Stimulated activated effector memory CD8-positive, alpha-beta T cell treated with anti-CD3 and anti-CD28 coated beads, Interleukin-12 subunit alpha, Interleukin-12 subunit beta, amount 100 ng/mL, for 72 hours (primary cell): ENCODE measurements at regions not wholly inside any gene's neighbourhood (a gene's known extent, or its start where the extent isn't known, plus 50 kb on each side); places are given as distances from the start of the nearest gene placed in this dataset.

Experiments
- ATAC-seq: fragments of 150-1000 bp; cut with Tn5 transposase; 2 replicates; pipeline ENCODE4 v1.10.0; 2021
- DNase-seq, 2 donors: peaks; one replicate each; pipeline ENCODE4 v3.0.0; 2021 to 2022; ENCODE audit warnings: low spot score in 2 of 2
- H3K27ac Mint-ChIP-seq: one replicate; pipeline ENCODE4 v1.8.0; 2022; ENCODE audit warnings: mild to moderate bottlenecking, mixed read lengths
- H3K36me3 Mint-ChIP-seq: one replicate; pipeline ENCODE4 v1.8.0; 2022; ENCODE audit warnings: mild to moderate bottlenecking, mixed read lengths
- H3K4me1 Mint-ChIP-seq: one replicate; pipeline ENCODE4 v1.8.0; 2022; ENCODE audit warnings: mixed read lengths
- H3K4me3 Mint-ChIP-seq: one replicate; pipeline ENCODE4 v1.8.0; 2022; ENCODE audit warnings: mild to moderate bottlenecking, mixed read lengths
- H3K9me3 Mint-ChIP-seq: one replicate; pipeline ENCODE4 v1.8.0; 2022; ENCODE audit warnings: mixed read lengths

DNA sequence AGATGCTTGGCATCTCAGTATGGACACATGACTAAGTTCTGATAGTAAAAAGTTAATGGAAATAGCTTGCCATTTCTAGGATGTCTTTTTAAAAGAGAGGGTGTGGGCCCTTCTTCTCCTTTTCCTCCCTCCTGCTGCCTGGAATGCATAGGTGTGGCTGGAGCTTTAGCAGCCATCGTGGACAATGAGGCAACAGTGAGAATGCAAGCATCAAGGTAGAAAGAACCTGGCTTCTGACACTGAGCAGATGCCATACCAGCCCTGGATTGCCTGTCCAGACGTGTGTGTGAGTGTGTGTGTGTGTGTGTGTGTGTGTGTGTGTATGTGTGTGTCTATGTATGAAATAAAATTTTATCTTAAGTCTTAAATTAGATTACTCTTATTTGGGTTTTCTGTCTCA is 660.1 kb downstream of the XIRP2 start:
- peaks cover 6% of the 10 kb centered on the region for H3K9me3 Mint-ChIP-seq
- ATAC-seq, result no peak
- DNase-seq, result no peak
- no peak overlapping the region for H3K27ac Mint-ChIP-seq
- no peaks in the 10 kb centered on the region for H3K4me1 Mint-ChIP-seq
- no peaks in the 10 kb centered on the region for H3K36me3 Mint-ChIP-seq
- H3K4me3 Mint-ChIP-seq, result no peak overlapping the region

DNA sequence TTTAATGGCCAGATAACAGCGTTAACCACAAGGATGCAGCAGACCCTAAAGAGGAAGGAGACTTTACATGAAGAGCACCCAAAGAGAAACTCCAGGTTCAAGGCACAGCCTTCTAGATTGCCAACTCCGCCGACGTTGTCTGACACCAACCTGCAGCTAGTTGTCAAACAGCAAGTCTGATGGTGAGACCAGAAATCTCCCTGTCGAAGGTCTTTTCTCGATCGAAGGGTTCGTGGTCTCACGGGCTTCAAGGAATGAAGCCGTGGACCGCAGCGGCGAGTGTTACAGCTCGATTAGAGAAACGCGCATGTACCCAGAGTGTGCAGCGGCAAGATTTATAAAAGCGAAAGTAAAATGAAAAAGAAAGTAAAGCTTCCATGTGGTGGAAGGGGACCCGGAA is 656.3 kb downstream of the XIRP2 start:
- no peak overlapping the region for H3K4me3 Mint-ChIP-seq
- H3K27ac Mint-ChIP-seq, result no peak overlapping the region
- H3K36me3 Mint-ChIP-seq, result no peaks in the 10 kb centered on the region
- no peaks in the 10 kb centered on the region for H3K4me1 Mint-ChIP-seq
- ATAC-seq (no peak), DNase-seq (no peak)
- H3K9me3 Mint-ChIP-seq, result peaks cover 3% of the 10 kb centered on the region

- ATAC-seq (no peak), DNase-seq (no peak)
- Mint-ChIP-seq H3K4me1 (no peaks in the 10 kb centered on the region), H3K4me3 (no peak overlapping the region), H3K9me3 (peaks cover 3% of the 10 kb centered on the region), H3K36me3 (no peaks in the 10 kb centered on the region), H3K27ac (no peak overlapping the region)
Observed at GRCh38 chr2:167543721-167544120, 655.4 kb downstream of the XIRP2 start.

DNA sequence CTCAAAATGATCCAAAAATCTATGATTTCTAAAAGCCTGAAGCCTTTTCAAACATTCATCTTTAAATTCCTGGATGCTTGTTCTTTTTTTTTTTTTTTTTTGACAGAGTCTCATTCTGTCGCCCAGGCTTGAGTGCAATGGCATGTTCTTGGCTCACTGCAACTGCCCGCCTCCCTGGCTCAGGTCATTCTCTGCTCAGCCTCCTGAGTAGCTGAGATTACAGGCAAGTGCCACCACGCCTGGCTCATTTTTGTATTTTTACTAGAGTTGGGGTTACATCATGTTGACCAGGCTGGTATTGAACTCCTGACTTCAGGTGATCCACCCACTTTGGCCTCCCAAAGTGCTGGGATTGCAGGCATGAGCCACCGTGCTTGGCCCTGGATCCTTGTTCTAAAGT is 649.5 kb downstream of the XIRP2 start:
- H3K4me1 Mint-ChIP-seq, result no peaks in the 10 kb centered on the region
- ATAC-seq, result no peak
- H3K9me3 Mint-ChIP-seq, result peaks cover 3% of the 10 kb centered on the region
- no peak overlapping the region for H3K27ac Mint-ChIP-seq
- no peak for DNase-seq
- no peak overlapping the region for H3K4me3 Mint-ChIP-seq
- H3K36me3 Mint-ChIP-seq, result no peaks in the 10 kb centered on the region

- no peak for ATAC-seq
- H3K9me3 Mint-ChIP-seq, result peaks cover 6% of the 10 kb centered on the region
- no peak overlapping the region for H3K27ac Mint-ChIP-seq
- DNase-seq, result no peak
- no peaks in the 10 kb centered on the region for H3K4me1 Mint-ChIP-seq
- no peak overlapping the region for H3K4me3 Mint-ChIP-seq
- H3K36me3 Mint-ChIP-seq, result no peaks in the 10 kb centered on the region
Observed at GRCh38 chr2:167534443-167534842, 646.2 kb downstream of the XIRP2 start.

GRCh38 chr2:167524786-167525185 is 636.5 kb downstream of the XIRP2 start:
- Mint-ChIP-seq H3K4me3 (no peak overlapping the region), H3K9me3 (peaks cover 4% of the 10 kb centered on the region)
- no peak for DNase-seq

DNA sequence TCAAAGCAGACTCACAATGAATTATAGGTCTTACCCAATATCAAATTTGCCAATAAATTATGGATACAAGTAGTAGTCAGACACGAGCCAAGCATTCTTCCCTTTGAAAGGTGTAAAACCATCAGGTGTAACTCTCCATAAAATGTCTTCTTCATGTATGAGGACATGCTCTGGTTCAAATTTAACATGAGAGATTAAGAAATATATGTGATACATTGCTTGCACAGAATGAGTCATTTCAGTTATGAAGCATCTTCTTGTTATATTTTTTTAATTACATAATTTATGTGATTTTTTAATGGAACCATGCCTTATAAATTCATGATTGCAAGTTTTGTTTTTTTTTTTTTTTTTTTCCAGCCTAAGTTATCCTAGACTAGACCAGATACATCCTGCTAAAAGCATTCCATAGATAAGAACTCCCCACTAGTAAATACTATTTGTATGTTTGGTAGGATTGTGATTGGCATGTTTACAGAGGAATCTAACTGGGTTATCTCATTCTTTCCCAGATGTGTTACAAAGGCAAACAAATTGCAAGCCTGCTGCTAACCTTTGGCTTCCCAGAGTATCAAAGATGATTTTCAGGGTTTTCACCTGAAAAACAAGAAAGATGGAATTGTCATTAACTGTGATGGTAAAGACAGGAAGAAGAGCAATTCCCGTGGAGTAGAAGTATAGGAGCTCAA is 621.9 kb downstream of the XIRP2 start:
- Mint-ChIP-seq H3K27ac (no peak overlapping the region), H3K4me3 (no peak overlapping the region), H3K4me1 (no peaks in the 10 kb centered on the region), H3K36me3 (no peaks in the 10 kb centered on the region), H3K9me3 (peaks cover 6% of the 10 kb centered on the region)
- no peak for DNase-seq
- ATAC-seq, result no peak

More at GRCh38 chr2:167524786-167525185, 636.5 kb downstream of the XIRP2 start:
- Mint-ChIP-seq H3K4me1 (no peaks in the 10 kb centered on the region), H3K27ac (no peak overlapping the region), H3K36me3 (no peaks in the 10 kb centered on the region)
- ATAC-seq, result no peak

DNA sequence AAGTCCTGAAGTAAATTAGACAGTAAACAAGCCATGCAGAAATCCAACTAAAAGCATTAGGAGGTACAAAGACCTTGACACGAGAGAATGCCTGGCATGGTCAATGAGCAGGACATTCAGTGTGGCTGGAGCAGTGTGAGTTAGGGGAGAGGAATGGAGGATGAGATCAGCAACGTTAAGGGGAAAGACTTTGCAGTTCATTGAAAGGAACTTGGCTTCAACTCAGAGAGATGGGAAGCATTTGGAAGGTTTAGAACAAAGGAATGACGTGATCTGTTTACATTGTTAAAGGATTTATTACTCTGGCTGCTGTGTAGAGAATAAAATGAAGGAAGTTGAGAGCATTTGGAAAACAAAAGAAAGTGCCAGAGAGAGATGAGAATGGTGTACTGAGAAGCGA is 621.3 kb downstream of the XIRP2 start:
- peaks cover 6% of the 10 kb centered on the region for H3K9me3 Mint-ChIP-seq
- H3K27ac Mint-ChIP-seq, result no peak overlapping the region
- no peak overlapping the region for H3K4me3 Mint-ChIP-seq
- no peaks in the 10 kb centered on the region for H3K36me3 Mint-ChIP-seq
- ATAC-seq, result no peak
- H3K4me1 Mint-ChIP-seq, result no peaks in the 10 kb centered on the region
- DNase-seq, result no peak

GRCh38 chr2:167508709-167509108 is 620.4 kb downstream of the XIRP2 start:
- DNase-seq (no peak), ATAC-seq (no peak)
- no peak overlapping the region for H3K4me3 Mint-ChIP-seq
- no peak overlapping the region for H3K27ac Mint-ChIP-seq
- H3K4me1 Mint-ChIP-seq, result no peaks in the 10 kb centered on the region
- peaks cover 6% of the 10 kb centered on the region for H3K9me3 Mint-ChIP-seq
- no peaks in the 10 kb centered on the region for H3K36me3 Mint-ChIP-seq

- Mint-ChIP-seq H3K4me3 (no peak overlapping the region), H3K27ac (no peak overlapping the region), H3K36me3 (no peaks in the 10 kb centered on the region), H3K4me1 (no peaks in the 10 kb centered on the region), H3K9me3 (peaks cover 8% of the 10 kb centered on the region)
- ATAC-seq, result no peak
- DNase-seq, result no peak
Observed at GRCh38 chr2:167506395-167506794, 618.1 kb downstream of the XIRP2 start.

GRCh38 chr2:167504695-167505094 is 616.4 kb downstream of the XIRP2 start:
- Mint-ChIP-seq H3K36me3 (no peaks in the 10 kb centered on the region), H3K27ac (no peak overlapping the region), H3K4me1 (no peaks in the 10 kb centered on the region), H3K4me3 (no peak overlapping the region), H3K9me3 (peaks cover 8% of the 10 kb centered on the region)
- ATAC-seq (no peak), DNase-seq (no peak)

DNA sequence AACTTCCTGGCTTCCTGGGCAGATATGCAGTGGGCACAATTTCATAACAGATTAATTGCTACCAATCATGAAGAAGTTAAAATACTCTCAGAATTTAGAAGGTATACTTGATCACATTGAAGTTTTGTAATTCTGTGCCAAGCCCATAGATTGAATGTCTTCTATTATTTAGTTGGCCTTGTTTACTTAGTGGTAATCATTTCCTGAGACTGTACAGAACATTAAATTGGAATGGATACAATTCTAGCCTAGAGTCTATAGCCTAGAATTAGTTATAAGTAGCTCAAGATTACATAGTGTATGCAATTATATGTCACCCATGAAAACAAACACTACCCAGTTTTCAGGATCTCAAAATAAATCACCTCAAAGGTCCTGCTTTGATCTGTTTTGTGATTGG is 615.8 kb downstream of the XIRP2 start:
- ATAC-seq, result no peak
- H3K4me1 Mint-ChIP-seq, result no peaks in the 10 kb centered on the region
- DNase-seq, result no peak
- no peak overlapping the region for H3K27ac Mint-ChIP-seq
- H3K9me3 Mint-ChIP-seq, result peaks cover 8% of the 10 kb centered on the region
- H3K36me3 Mint-ChIP-seq, result no peaks in the 10 kb centered on the region
- H3K4me3 Mint-ChIP-seq, result no peak overlapping the region

GRCh38 chr2:167501618-167502017 is 613.3 kb downstream of the XIRP2 start:
- ATAC-seq (no peak), DNase-seq (no peak)
- Mint-ChIP-seq H3K27ac (no peak overlapping the region), H3K4me1 (no peaks in the 10 kb centered on the region), H3K4me3 (no peak overlapping the region), H3K36me3 (no peaks in the 10 kb centered on the region), H3K9me3 (peaks cover 8% of the 10 kb centered on the region)

- H3K4me1 Mint-ChIP-seq, result no peaks in the 10 kb centered on the region
- peaks cover 3% of the 10 kb centered on the region for H3K9me3 Mint-ChIP-seq
- DNase-seq, result no peak
- H3K27ac Mint-ChIP-seq, result no peak overlapping the region
- no peaks in the 10 kb centered on the region for H3K36me3 Mint-ChIP-seq
- ATAC-seq, result no peak
- H3K4me3 Mint-ChIP-seq, result no peak overlapping the region
Observed at GRCh38 chr2:167493862-167494261, 605.6 kb downstream of the XIRP2 start.

DNA sequence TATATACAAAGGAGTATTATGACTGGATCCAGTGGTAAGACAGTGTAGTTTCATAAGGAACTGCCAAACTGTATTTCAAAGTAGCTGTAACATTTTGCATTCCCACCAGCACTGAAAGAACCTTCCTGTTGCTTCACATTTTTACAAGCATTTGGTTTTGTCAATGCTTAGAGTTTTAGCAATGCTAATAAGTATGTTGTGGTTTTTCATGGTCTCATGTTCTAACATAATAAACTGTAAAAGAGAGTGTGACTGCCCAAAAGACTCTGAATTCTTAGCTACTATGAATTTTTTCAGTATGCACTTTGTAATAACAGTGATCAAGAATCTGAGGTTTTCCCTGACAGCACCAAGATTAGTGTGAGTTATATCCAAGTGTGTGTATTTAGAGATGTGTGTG is 604.2 kb downstream of the XIRP2 start:
- no peak for ATAC-seq
- DNase-seq, result no peak
- peaks cover 3% of the 10 kb centered on the region for H3K9me3 Mint-ChIP-seq
- H3K4me3 Mint-ChIP-seq, result no peak overlapping the region
- no peaks in the 10 kb centered on the region for H3K36me3 Mint-ChIP-seq
- no peaks in the 10 kb centered on the region for H3K4me1 Mint-ChIP-seq
- no peak overlapping the region for H3K27ac Mint-ChIP-seq

GRCh38 chr2:167491788-167492187 is 603.5 kb downstream of the XIRP2 start:
- Mint-ChIP-seq H3K36me3 (no peaks in the 10 kb centered on the region), H3K4me3 (no peak overlapping the region), H3K4me1 (no peaks in the 10 kb centered on the region)

DNA sequence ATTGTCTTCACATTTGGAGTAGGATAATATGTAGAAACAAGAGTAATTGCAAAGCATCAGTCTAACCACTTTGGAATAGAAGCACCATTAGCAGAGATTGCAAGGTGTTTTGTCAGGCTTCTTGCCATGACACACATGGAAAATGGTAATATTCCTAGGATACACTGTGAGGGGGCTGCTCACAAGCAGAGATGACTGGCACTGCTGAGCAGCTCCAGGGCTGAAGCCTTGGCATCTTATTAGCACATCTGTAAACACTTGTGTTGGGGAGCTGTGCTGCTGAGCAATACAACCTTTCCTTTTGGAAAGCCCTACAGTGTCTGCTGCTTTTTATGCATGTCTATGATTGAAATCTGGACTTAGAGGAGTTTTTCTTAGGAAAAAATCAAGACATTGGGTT is 602.2 kb downstream of the XIRP2 start:
- DNase-seq (no peak), ATAC-seq (no peak)
- Mint-ChIP-seq H3K9me3 (no peaks in the 10 kb centered on the region), H3K4me3 (no peak overlapping the region), H3K4me1 (no peaks in the 10 kb centered on the region), H3K36me3 (no peaks in the 10 kb centered on the region), H3K27ac (no peak overlapping the region)

More at GRCh38 chr2:167491788-167492187, 603.5 kb downstream of the XIRP2 start:
- peaks cover 3% of the 10 kb centered on the region for H3K9me3 Mint-ChIP-seq
- no peak overlapping the region for H3K27ac Mint-ChIP-seq
- DNase-seq (no peak), ATAC-seq (no peak)
